NCI-H1105 treated with DMSO at 0.1 percent for 48 hours (cell line): ENCODE measurements at regions not wholly inside any gene's neighbourhood (a gene's known extent, or its start where the extent isn't known, plus 50 kb on each side); places are given as distances from the start of the nearest gene placed in this dataset.

Source experiments
- DNase-seq: peaks from one replicate; lab custom pipeline; 2025; lab: John Stamatoyannopoulos, UW

DNA sequence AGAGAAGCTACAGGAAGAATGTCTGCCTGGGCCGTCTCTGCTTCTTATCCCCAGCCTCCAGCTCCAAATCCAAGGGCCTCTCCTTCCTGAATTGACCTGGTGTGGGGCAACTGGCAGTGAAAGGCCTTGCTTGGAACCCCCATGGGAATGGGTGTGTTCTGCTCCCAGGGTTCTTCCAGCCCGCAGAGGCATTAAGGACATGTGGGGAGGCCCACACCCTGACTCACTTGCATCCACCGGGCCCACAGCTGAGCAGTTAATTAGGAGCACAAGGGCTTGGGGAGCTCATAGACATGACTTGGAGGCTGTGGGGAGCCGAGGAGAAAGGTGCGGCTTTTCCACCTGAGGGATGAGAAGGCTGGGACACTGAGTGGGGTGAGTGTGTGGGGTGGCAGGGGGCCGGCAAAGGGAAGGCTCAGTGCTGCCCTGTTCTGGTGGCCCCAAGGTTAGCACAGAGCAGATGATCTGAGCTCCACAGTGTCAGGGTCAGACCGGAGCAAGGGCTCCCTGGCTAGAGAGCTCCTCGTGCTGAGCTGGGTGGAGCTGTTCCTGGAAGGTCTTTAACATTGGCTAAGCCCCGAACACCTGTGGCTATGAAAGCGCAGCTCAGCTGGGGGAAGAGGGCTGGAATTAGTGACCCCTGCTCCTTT, 64.5 kb upstream of the NECTIN1 start:
- no peak for DNase-seq

DNA sequence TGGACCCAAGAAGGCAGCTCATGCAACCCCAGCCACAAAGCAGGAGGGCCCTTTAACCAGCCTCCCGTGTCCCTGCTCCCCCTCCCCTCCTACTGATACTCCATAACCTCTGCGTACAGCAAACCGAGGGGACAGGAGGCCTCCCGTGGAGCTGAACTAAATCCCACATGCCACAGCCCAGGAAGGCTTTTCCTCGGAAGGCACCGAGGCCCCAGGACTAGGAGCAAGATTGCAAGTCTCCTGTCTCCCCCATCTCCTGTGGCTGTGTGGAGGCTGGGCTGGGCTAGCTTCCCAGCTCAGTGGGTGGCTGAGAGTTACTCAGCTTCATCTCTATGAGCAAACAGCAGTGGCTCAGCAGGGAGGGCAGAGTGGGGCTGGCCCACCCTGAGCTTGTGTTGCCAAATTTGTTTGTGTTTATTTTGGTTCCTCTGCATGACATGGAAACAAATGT, 62.7 kb upstream of the NECTIN1 start:
- no peak for DNase-seq

DNA sequence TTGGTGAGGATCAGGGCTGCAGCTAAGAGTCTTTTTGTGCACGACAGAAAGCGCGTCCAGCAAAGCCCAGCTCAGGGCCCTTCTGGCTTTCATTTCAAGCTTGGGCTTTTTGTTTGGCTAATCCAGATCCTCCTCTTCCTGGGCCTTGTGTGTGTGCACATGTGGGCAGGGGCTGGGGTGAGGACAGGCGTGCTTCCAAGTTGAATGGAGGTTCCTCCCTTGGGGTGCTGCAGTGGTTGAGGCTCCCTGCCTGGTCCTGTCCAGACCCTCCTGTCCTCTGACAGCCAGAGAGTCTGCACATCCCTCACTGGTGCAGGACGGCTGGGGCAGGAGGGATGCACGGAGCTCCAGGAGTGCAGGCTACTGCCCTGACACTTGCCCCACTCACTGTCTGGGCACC, 62.0 kb upstream of the NECTIN1 start:
- DNase-seq, result no peak

DNA sequence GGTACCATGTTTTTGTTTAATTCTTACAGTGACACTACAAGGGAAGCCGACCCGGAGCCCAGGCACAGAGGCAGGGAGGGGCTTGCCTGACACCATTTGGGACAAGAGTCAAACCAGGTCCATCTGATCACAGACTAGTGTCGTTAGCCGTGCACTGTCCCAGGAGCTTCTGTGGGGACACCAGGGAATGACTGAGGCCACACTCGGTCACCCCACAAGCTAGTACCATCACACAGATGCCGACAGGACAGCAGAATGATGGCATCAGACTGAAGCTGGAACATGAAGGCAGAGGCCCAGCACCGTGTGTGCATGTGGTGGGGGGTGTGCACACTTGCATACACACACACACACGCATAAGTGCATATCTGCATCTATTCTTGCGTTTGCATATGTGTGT, 61.5 kb upstream of the NECTIN1 start:
- DNase-seq, result no peak

DNA sequence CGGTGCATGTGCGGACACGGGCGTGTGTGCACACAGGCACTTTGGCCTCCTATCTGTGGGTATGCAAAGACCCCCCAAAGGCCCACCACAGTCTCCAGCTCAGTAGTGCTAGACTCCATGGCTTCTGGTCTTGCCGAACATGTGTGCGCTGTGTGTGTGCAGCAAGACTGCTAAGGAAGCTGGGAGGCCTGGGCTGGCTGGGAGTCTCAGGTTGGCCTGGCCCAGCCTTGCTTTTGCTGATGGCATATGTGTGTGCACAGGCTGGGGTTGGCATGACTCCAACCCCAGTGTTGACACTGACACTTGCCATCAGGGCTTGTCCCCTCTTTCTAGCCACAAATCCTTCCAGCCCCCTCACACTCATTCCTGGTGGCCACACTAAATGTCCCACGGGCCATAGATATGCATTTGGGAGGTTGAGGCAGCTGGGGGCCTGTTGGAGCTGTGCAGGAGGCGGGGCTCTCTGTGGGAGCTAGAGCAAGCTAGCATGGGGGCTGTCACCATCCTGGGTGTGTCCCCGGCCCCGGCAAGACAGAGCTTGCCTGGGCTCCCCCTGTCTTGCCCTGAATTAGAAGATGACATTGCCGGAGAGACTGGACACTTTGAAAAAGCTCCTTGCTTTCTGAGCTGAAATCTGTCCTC, 60.9 kb upstream of the NECTIN1 start:
- DNase-seq, result peak; percentile 23

DNA sequence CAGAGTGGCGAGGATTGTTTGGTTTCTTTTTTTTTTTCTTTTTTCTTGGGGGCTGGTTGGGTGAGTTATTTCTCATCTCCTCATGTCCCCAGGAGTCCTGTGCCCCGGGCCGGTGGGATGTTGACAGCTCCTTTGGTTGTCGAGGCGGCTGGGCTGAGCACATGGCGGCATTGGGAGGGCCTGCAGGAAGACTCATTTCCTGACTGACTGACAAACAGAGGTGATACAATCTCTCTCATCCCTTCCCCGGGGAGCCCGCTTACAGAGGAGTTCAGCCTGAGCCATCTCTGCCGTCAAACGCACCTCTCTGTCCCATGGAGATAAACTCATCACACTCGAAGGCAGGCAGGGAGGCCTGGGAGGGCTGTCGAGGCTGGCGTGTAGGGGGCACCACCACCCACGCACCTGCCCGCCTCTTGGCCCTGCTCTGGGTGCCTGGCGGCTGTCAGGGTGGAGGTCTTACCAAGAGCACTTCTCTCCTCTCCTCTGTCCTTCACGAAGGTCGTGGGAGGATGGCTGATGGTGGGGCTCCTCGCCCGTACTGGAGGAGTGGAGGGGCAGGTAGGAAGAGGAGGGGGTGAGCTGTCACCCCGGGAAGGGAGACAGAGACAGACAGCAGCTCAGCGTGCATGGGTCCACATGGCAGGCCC, 60.0 kb upstream of the NECTIN1 start:
- DNase-seq, result no peak

DNA sequence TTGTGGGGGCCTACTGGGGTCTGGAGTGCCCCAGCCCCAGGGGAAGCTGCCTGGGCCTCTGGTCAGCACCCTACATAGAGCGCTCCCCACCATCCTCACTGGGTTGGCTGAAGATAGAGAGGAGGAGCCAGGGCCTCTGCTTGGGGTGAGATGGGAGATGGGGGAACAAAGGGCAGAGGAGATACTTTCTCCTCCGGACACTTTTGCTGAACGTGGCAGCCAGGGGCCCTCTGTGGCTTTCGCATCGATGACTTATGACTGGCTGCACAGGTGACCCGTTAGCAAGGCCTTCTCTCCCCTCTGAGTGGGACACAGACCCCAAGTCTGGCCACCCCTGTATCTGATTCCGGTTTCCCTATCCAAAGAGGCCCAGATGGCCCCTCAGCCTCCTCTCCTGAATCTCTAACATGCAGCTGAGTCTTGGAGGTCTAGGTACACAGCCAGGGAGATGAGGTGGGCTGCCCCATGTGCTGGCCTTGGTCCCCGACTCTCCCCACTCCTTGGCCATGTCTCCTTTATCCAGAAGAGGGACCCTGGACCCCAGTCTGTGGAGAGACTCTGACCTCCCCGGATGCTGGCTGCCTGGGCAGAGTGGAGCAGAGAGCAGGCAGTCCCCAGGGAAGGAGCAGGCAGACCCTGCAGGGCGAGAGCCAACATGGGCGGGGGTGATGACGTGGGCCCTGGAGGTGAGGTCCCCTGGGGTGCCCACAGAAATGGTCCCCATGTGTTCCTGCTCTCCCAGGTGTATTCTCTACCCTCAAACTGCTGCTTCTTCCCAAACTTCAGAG, 59.3 kb upstream of the NECTIN1 start:
- no peak for DNase-seq

DNA sequence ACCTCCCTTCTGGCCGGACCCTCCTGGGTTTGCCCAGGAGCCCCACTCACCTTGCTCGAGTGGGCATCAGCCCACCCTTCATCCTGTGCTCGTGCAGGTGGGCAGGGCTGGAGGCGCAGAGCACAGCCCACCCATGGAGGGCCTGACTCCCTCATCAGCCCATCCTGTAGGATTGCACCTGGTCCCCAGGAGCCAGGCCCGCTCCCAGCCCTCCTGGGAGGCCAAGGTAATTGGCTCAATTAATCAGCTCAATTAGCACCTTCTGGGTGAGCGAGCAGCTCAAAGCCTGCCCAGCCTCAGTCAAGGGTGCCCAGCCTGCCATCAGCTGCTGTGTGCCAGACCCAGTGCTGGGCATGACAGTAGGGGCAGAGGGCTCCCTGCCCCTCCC, 58.1 kb upstream of the NECTIN1 start:
- DNase-seq, result peak; percentile 70

DNA sequence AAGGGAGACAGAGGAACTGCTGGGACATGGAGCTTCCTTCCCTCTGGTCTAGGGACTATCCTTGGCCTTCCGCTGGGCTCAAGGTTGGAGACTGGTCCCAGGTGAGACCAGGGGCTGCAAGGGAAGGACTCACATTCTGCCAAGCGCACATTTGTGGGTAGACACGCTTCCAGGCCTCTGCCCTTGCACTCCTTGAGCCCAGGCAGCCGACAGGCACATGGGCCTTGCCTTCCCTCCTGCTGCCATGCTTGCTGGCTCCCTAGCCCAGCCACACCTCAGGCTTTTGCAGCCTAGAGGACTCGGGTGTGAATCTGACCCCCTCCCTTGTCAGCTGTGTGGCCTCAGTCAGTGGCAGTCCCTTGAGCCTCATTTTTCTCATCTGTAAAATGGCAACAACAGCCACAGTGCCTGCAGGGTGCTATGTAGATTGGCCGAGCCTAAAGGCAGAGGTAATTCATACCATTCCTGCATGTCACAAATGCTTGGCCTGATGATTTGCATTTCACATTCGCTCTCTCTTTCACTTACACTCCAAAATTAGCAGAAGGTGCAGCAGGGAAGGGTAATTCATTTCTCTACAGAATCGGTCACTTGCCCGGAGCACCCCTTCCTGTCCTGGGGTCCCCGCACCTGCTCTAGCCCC, 57.6 kb upstream of the NECTIN1 start:
- no peak for DNase-seq

DNA sequence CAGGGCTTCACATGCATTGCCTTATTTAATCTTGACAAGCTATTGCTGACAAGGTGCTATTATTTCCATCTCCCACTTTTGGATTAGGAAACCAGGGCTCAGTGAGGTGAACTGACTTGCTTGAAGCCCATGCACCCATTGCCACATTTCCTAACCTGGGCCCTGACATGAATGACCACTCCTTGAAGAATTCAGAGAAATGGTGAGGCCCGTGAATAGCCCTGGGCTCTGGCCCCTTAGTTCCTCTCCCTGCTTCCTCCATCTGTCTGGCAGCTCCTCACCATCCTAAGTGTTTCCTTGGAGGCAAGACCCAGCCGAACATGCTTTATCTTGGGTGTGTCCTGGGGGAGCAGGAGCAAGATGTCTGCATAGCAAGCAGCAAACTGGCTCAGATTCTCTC, 56.1 kb upstream of the NECTIN1 start:
- DNase-seq, result no peak

DNA sequence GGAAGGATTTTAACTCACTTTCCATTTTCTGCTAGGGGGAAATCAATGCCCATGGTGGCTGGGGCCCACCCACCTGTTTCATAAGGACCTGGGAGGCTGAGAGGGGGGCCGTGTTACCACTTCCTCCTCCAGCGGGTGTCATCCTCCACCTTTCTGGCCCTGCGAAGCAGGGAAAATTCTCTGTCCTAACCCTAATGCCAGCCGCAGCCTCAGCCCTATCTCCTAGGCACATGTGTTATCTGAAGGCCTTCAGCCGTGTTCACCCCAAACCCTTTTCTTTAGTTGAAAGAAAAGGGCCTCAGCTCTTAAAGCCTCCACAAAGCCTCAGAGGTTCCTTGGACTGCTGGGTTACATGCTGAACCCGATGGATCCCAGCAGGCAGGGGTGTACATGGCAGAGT, 55.4 kb upstream of the NECTIN1 start:
- no peak for DNase-seq

DNA sequence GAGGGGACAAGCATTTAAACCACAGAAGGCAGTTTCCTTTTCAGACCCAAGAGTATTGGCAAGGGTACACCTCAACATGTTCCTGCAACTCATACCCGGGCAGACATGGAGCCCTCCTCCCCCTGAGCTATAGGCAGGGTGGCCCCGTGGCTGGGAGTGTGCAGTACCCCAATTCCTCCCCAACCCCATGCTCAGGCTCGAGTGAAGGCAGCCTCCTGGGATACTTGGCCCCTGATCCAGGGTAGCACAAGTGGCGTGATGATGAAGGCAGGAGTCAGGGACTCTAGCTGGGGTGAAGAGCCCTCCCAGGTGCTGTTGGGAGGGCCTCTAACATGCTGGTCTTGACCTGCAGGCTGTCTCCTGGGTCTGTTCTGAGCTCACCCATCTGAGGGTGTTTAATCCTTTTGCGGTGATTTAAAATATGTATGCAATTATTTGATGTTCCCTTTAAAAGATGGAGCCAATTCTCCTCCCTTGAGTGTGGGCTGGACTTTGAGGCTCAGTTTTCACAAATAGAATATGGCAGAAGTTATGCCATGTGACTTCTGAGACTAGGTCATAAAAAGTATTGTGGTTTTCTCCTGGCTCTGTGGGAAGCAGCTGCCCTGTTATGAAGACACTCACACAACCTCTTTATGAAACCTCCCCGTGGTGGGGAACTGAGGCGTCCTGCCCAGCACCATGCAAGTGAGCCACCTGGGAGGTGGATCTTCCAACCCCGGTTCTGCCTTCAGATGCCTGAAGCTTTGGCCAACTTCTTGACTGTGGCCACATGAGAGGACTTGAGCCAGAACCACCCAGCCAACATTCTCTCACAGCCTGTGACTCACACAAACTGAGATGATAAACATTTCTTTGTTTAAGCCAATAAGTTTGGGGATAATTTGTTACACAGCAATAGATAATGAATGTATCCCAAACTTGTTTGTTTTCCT, 54.7 kb upstream of the NECTIN1 start:
- DNase-seq, result no peak

DNA sequence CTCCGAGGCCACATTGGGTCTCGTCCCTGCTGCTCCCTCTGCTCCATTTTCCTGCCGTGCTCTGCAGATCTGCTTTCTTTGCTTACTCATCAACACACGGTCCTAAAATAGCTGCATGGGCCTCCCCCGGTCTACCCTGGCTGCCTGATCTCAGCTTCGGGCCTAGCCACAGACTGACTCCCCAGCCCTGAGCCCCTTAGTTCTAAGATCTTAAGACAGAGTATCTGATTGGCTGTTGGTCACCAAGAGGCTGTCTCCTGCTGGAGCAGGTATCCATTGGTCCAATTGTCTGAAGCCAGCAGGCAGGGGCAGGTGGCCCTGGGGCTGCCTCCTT, 53.7 kb upstream of the NECTIN1 start:
- DNase-seq, result no peak

DNA sequence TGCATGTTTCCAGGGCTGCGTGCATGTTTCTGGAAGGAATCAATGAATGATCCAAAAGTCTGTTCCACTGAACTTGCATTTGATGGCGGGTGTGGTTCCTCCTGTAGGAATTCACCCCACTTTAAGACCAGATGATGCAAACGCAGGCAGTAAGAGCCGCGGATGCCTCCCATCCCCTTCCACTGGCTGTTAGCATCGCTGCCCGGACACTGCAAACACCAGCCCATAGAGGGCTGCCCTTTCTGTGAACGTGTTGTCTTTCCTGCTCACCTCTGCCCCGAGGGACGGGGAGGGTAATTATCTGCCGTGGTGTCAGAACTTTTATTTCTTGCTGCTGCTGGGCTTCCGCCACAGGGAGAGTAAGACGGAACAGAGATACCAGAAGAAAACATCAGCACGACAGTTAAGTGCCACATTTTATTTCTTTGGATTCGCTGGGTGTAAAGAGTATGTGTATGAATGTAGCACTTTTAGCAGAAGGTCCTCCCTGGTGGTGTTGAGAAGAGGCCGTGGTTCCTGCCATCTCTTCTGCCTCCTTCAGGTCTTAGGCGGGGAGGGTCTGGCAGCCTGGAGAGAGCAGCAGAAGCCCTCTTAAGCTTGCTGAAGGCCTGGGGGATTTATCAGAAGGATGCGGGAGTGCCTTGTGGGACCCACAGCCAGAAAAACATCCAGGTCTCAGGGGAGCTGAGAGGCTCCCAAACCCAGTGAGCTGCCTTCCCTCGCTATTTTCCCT, 53.2 kb upstream of the NECTIN1 start:
- DNase-seq, result no peak

DNA sequence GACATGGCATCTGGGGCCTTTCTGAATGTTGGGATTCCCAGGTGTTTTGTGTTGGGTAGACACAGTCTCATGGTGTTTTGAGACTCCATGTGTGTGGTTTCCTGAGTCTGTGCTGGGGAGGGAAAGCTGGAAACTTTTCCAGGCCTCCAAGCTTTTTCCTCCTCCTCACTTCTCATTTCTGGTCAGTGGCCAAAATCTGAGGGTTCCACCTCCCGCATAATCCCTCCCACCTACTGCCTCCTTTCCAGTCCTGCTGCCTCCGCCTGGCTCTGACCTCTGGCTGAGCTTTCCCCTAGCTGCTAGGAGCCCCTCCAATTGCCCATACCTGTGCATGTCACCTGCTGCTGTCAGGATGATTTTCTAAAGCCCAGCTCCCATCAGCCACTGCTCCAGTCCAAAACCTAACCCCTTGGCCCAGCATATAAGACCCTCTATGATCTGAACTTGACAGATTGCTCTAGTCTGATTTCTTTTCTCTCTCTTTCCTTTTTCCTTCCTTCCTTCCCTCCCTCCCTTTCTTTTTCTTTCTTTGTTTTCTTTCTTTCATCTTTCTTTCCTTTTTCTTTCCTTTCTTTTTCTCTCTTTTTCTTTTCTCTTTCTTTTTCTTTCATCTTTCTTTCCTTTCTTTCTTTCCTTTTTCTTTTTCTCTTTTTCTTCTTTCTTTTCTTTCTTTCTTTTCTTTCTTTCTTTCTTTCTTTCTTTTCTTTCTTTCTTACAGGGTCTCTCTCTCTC, 51.4 kb upstream of the NECTIN1 start:
- DNase-seq, result no peak

DNA sequence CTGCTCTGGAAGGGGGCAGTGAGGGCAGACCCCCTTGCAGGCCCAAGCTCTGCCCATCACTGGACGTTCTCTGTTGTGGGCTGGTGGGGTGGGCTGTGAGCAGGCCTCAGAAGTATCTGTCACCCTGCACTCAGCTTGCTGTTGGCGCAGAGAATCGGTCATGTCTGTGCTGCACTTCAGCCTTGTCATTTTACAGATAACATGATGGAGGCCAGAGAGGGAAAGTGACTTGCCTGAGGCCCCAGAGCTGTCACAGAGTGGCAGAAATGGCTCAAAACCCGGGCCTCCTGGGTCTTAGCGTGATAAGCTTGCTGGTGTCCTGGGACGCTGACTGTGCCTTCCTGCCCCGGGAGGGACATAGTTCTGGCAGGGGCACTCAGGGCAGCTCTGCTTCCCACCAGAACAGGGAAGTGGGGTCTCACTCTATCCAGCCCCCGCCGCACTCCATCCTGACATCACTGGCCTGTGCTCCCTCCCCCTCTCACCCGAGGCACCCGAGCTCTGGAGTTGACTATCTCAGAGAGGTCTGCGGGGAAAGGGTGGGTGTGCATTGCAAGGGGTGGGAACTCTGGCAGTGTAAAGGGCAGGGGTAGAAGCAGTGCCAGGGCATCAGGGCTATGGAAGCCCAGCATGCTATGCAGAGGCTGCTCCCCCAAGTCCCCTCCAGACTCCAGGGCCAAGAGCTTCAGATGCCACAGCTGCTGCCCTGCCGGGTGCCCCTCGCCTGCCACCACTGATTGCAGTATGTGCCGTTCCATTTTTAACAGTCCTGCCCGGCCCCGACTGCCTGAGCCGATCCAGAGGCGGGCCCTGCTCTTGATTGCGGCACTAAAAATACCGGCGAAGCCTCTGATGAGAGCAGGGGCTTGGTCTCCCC, 50.4 kb upstream of the NECTIN1 start:
- DNase-seq, result no peak
